ENCODE measurements at regions not wholly inside any gene's neighbourhood (a gene's known extent, or its start where the extent isn't known, plus 50 kb on each side); places are given as distances from the start of the nearest gene placed in this dataset.

DNA sequence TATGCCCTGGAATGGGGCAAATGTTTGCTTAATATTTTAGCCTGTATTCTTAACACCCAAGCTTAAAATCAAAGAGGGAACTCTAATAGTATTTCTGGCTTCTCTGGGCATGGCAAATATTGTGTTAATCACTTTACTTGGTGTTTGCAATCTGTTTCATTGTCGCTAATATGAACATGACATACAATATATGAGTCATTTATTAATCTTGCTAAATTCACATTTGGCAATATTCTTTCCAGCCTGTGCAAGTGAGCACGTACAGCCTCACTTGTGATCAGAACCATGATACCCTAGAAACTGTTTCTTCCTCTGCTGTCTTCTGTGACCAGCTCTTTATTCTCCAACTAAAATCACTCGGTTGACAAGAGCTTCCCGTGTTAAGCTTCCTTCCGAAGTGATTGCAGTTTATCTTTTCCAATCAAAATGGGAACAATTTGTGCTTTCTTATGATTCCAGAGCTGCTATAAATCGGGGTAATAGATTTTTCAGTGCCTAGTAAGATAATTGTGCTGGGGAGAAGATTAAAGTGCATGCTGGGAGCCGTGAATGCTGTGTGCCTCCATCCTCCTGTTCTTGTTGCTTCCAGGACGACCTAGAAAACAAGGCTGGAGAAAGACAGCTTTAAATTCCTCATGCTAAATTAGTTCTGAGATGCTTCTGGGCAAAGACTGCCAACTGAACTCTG, 153.0 kb upstream of the TMTC4 start:
- intact Hi-C loops (cut with micrococcal nuclease), result no loop called here
- CTCF ChIA-PET, result interaction anchor here (0.5 to 1.4 kb wide), 4 partner anchors 18 to 254 kb away, joined by 3 to 5 read pairs (median 3); no protein-coding TSS in a partner anchor
- no peak for TF ChIP-seq CTCF (IDR thresholded peaks at IDR 0.05; ENCODE audit: unreplicated experiment)
- Mint-ChIP-seq H3K27ac (ENCODE audit: low read depth, unreplicated experiment) (no peak overlapping the region), H3K9me3 (ENCODE audit: unreplicated experiment) (peaks cover 8% of the 10 kb centered on the region), H3K4me1 (ENCODE audit: insufficient read depth, unreplicated experiment) (peaks cover 19% of the 10 kb centered on the region), H3K27me3 (ENCODE audit: insufficient read depth, unreplicated experiment) (no peaks in the 10 kb centered on the region), H3K36me3 (ENCODE audit: insufficient read depth, unreplicated experiment) (no peaks in the 10 kb centered on the region), H3K4me3 (ENCODE audit: unreplicated experiment) (no peak overlapping the region)
- no TSS peak for BruUV-seq (replicated peaks)
- peak; percentile 25 for DNase-seq (ENCODE audit: unreplicated experiment)
- POLR2A ChIA-PET, result interaction anchor here (0.6 to 0.7 kb wide), 2 partner anchors 200 to 1172 kb away, joined by 3 read pairs; no protein-coding TSS in a partner anchor

DNA sequence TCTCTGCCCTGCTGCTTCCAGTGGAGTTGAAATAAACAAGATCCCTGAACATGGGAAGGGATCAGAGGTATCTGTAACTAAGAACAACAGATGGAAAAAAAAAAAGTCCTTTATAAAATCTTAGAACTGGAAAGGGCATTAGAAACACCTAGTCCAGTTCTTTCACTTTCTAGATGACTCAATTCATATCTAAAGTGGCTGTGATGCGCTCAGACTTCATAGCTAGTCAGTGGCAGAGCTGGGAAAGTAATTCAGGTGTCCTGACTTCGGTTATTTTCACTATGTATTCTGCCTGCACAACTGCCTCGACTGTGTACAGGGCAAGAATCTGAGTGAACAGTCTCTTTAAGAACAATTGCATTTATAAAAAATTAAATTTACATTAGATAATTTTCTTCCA, 151.8 kb upstream of the TMTC4 start:
- intact Hi-C loops (cut with micrococcal nuclease), result no loop called here
- BruUV-seq (replicated peaks), result no TSS peak
- no peaks in the 10 kb centered on the region for H3K36me3 Mint-ChIP-seq (ENCODE audit: insufficient read depth, unreplicated experiment)
- H3K27ac Mint-ChIP-seq (ENCODE audit: low read depth, unreplicated experiment), result no peak overlapping the region
- TF ChIP-seq CTCF (IDR thresholded peaks at IDR 0.05; ENCODE audit: unreplicated experiment), result no peak
- H3K27me3 Mint-ChIP-seq (ENCODE audit: insufficient read depth, unreplicated experiment), result no peaks in the 10 kb centered on the region
- ChIA-PET CTCF (interaction anchor here (0.7 kb wide), 1 partner anchor 63 kb away, joined by 3 read pairs; no protein-coding TSS in a partner anchor), POLR2A (interaction anchor here (0.5 to 0.6 kb wide), 2 partner anchors 8 to 918 kb away, joined by 3 to 4 read pairs; no protein-coding TSS in a partner anchor)
- DNase-seq (ENCODE audit: unreplicated experiment), result no peak
- H3K4me1 Mint-ChIP-seq (ENCODE audit: insufficient read depth, unreplicated experiment), result peaks cover 19% of the 10 kb centered on the region
- no peaks in the 10 kb centered on the region for H3K9me3 Mint-ChIP-seq (ENCODE audit: unreplicated experiment)
- no peak overlapping the region for H3K4me3 Mint-ChIP-seq (ENCODE audit: unreplicated experiment)

GRCh38 chr13:100825557-100825956, 151.0 kb upstream of the TMTC4 start:
- intact Hi-C loops (cut with micrococcal nuclease), result no loop called here
- no peaks in the 10 kb centered on the region for H3K9me3 Mint-ChIP-seq (ENCODE audit: unreplicated experiment)
- H3K27me3 Mint-ChIP-seq (ENCODE audit: insufficient read depth, unreplicated experiment), result no peaks in the 10 kb centered on the region
- no TSS peak for BruUV-seq (replicated peaks)
- no peak overlapping the region for H3K27ac Mint-ChIP-seq (ENCODE audit: low read depth, unreplicated experiment)
- ChIA-PET CTCF (no interaction called here), POLR2A (interaction anchor here (1.5 kb wide), 1 partner anchor 52 kb away, joined by 3 read pairs; no protein-coding TSS in a partner anchor)
- H3K4me3 Mint-ChIP-seq (ENCODE audit: unreplicated experiment), result no peak overlapping the region
- H3K36me3 Mint-ChIP-seq (ENCODE audit: insufficient read depth, unreplicated experiment), result no peaks in the 10 kb centered on the region
- TF ChIP-seq CTCF (IDR thresholded peaks at IDR 0.05; ENCODE audit: unreplicated experiment), result no peak
- H3K4me1 Mint-ChIP-seq (ENCODE audit: insufficient read depth, unreplicated experiment), result peaks cover 19% of the 10 kb centered on the region
- peak; percentile 55 for DNase-seq (ENCODE audit: unreplicated experiment)

DNA sequence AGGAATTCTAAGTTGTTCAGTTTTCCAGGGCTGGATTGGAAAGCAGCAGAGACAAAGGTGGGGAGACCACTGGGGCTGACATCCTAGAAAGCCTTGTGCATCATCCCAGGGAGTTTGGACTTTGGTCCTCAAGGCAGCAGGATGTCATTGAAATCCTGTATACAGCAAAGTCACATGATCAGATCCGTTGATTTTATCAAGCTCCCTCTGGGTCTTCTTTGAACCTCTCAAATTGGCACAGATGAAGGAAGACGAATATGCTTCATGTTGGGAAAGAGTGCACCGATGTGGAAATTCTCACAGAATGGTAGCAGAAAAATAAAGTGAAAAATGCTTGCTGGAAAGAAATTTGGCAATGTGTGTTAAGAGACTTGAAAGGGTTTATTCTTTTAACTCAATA, 149.8 kb upstream of the TMTC4 start:
- no peak for DNase-seq (ENCODE audit: unreplicated experiment)
- BruUV-seq (replicated peaks), result no TSS peak

More for the DNA sequence above, 149.8 kb upstream of the TMTC4 start:
- H3K4me1 Mint-ChIP-seq (ENCODE audit: insufficient read depth, unreplicated experiment), result peaks cover 19% of the 10 kb centered on the region
- POLR2A ChIA-PET, result no interaction called here
- H3K36me3 Mint-ChIP-seq (ENCODE audit: insufficient read depth, unreplicated experiment), result no peaks in the 10 kb centered on the region
- H3K27ac Mint-ChIP-seq (ENCODE audit: low read depth, unreplicated experiment), result no peak overlapping the region
- intact Hi-C loops (cut with micrococcal nuclease), result no loop called here
- H3K27me3 Mint-ChIP-seq (ENCODE audit: insufficient read depth, unreplicated experiment), result no peaks in the 10 kb centered on the region
- H3K4me3 Mint-ChIP-seq (ENCODE audit: unreplicated experiment), result no peak overlapping the region
- H3K9me3 Mint-ChIP-seq (ENCODE audit: unreplicated experiment), result no peaks in the 10 kb centered on the region
- CTCF ChIA-PET, result no interaction called here
- TF ChIP-seq CTCF (IDR thresholded peaks at IDR 0.05; ENCODE audit: unreplicated experiment), result no peak
